ENCODE measurements at regions not wholly inside any gene's neighbourhood (a gene's known extent, or its start where the extent isn't known, plus 50 kb on each side); places are given as distances from the start of the nearest gene placed in this dataset.

- TF ChIP-seq CTCF (conservative IDR thresholded peaks at IDR 0.05; ENCODE audit: low read length) = no peak
- TF ChIP-seq EZH2phosphoT487 (IDR thresholded peaks at IDR 0.05; ENCODE audit: borderline replicate concordance) = no peak
These were observed 209.1 kb upstream of the FAM47A start for GRCh38 chrX:34341258-34341657.
